Activated T-cell treated with anti-CD3 and anti-CD28 coated beads, Interleukin-2, amount 50 U/mL, for 1 hour (primary cell): ENCODE measurements at regions not wholly inside any gene's neighbourhood (a gene's known extent, or its start where the extent isn't known, plus 50 kb on each side); places are given as distances from the start of the nearest gene placed in this dataset.
"Not testable (repeated sequence)": the region's sequence is repeated elsewhere in the genome, so short reads cannot be mapped to it uniquely, and the experiment has no call there.

ENCODE experiments used
- DNase-seq: peaks from one replicate; pipeline ENCODE4 v3.0.0-alpha.2; 2020

GRCh38 chr16:7278636-7279035 is 54.0 kb upstream of the RBFOX1 start:
- no peak for DNase-seq

GRCh38 chr16:7272567-7273158 is 60.0 kb upstream of the RBFOX1 start:
- no peak for DNase-seq

GRCh38 chr16:7271486-7271885 is 61.2 kb upstream of the RBFOX1 start:
- DNase-seq = no peak

- no peak for DNase-seq
Measured at GRCh38 chr16:7270823-7271222, 61.8 kb upstream of the RBFOX1 start.

GRCh38 chr16:7270006-7270405 is 62.6 kb upstream of the RBFOX1 start:
- no peak for DNase-seq

GRCh38 chr16:7268182-7268581 is 64.5 kb upstream of the RBFOX1 start:
- no peak for DNase-seq

GRCh38 chr16:7257016-7257415 is 75.6 kb upstream of the RBFOX1 start:
- DNase-seq = no peak

- DNase-seq = no peak
Measured at GRCh38 chr16:7246578-7246977, 86.1 kb upstream of the RBFOX1 start.

- no peak for DNase-seq
Measured at GRCh38 chr16:7239547-7239946, 93.1 kb upstream of the RBFOX1 start.

- no peak for DNase-seq
Measured at GRCh38 chr16:7236824-7237410, 95.7 kb upstream of the RBFOX1 start.

- DNase-seq = no peak
Measured at GRCh38 chr16:7233975-7234374, 98.7 kb upstream of the RBFOX1 start.

- no peak for DNase-seq
Measured at GRCh38 chr16:7231762-7232161, 100.9 kb upstream of the RBFOX1 start.

GRCh38 chr16:7229433-7230218 is 103.0 kb upstream of the RBFOX1 start:
- DNase-seq = not testable (repeated sequence)

- no peak for DNase-seq
Measured at GRCh38 chr16:7227229-7227721, 105.4 kb upstream of the RBFOX1 start.

GRCh38 chr16:7221157-7221556 is 111.5 kb upstream of the RBFOX1 start:
- DNase-seq = no peak

GRCh38 chr16:7218936-7219335 is 113.7 kb upstream of the RBFOX1 start:
- no peak for DNase-seq

GRCh38 chr16:7217797-7218196 is 114.8 kb upstream of the RBFOX1 start:
- no peak for DNase-seq

- DNase-seq = no peak
Measured at GRCh38 chr16:7216719-7217118, 115.9 kb upstream of the RBFOX1 start.

GRCh38 chr16:7211781-7212180 is 120.9 kb upstream of the RBFOX1 start:
- no peak for DNase-seq

GRCh38 chr16:7209598-7209997 is 123.0 kb upstream of the RBFOX1 start:
- no peak for DNase-seq

GRCh38 chr16:7206469-7206868 is 126.2 kb upstream of the RBFOX1 start:
- no peak for DNase-seq

GRCh38 chr16:7200320-7200719 is 132.3 kb upstream of the RBFOX1 start:
- DNase-seq = no peak

GRCh38 chr16:7185689-7186088 is 147.0 kb upstream of the RBFOX1 start:
- DNase-seq = no peak

- DNase-seq = no peak
Measured at GRCh38 chr16:7185165-7185564, 147.5 kb upstream of the RBFOX1 start.
